D341Med (cell line): ENCODE measurements at regions not wholly inside any gene's neighbourhood (a gene's known extent, or its start where the extent isn't known, plus 50 kb on each side); places are given as distances from the start of the nearest gene placed in this dataset.
A peak's percentile ranks its signal among the peaks of the same experiment; 100 is the strongest.
"Not testable (repeated sequence)": the region's sequence is repeated elsewhere in the genome, so short reads cannot be mapped to it uniquely, and the experiment has no call there.

ENCODE experiments used
- DNase-seq: peaks from one replicate; pipeline ENCODE4 v3.0.0; 2012; ENCODE audit warnings: low spot score

- DNase-seq: no peak
Observed at GRCh38 chr7:126177782-126178181, 1075.0 kb downstream of the GRM8 start.

GRCh38 chr7:126166645-126167044, 1086.1 kb downstream of the GRM8 start:
- DNase-seq: no peak

- no peak for DNase-seq
Observed at GRCh38 chr7:126163647-126164046, 1089.1 kb downstream of the GRM8 start.

GRCh38 chr7:126157391-126157790, 1095.3 kb downstream of the GRM8 start:
- DNase-seq: no peak

GRCh38 chr7:126150278-126150958, 1102.3 kb downstream of the GRM8 start:
- no peak for DNase-seq

GRCh38 chr7:126140858-126141466, 1111.8 kb downstream of the GRM8 start:
- no peak for DNase-seq

- DNase-seq: no peak
Observed at GRCh38 chr7:126119981-126120380, 1132.8 kb downstream of the GRM8 start.

- DNase-seq: peak; percentile 34
Observed at GRCh38 chr7:126103582-126103981, 1149.2 kb downstream of the GRM8 start.

- peak; percentile 8 for DNase-seq
Observed at GRCh38 chr7:126083014-126083413, 1153.4 kb upstream of the POT1 start.

GRCh38 chr7:126079581-126079980, 1150.0 kb upstream of the POT1 start:
- no peak for DNase-seq

- peak; percentile 30 for DNase-seq
Observed at GRCh38 chr7:126079151-126079550, 1149.5 kb upstream of the POT1 start.

- no peak for DNase-seq
Observed at GRCh38 chr7:126065766-126066165, 1136.1 kb upstream of the POT1 start.

- no peak for DNase-seq
Observed at GRCh38 chr7:126057979-126058378, 1128.4 kb upstream of the POT1 start.

- not testable (repeated sequence) for DNase-seq
Observed at GRCh38 chr7:126056613-126057012, 1127.0 kb upstream of the POT1 start.

- DNase-seq: no peak
Observed at GRCh38 chr7:126052229-126052628, 1122.6 kb upstream of the POT1 start.

- DNase-seq: no peak
Observed at GRCh38 chr7:126044662-126045061, 1115.0 kb upstream of the POT1 start.

- DNase-seq: no peak
Observed at GRCh38 chr7:126041472-126041871, 1111.8 kb upstream of the POT1 start.

- no peak for DNase-seq
Observed at GRCh38 chr7:126040114-126041045, 1110.8 kb upstream of the POT1 start.

GRCh38 chr7:126026421-126027088, 1096.9 kb upstream of the POT1 start:
- DNase-seq: peak; percentile 16

GRCh38 chr7:126022452-126022851, 1092.8 kb upstream of the POT1 start:
- DNase-seq: no peak

- no peak for DNase-seq
Observed at GRCh38 chr7:126016722-126017121, 1087.1 kb upstream of the POT1 start.

GRCh38 chr7:126005064-126005463, 1075.4 kb upstream of the POT1 start:
- no peak for DNase-seq
